ENCODE measurements at regions not wholly inside any gene's neighbourhood (a gene's known extent, or its start where the extent isn't known, plus 50 kb on each side); places are given as distances from the start of the nearest gene placed in this dataset.

DNA sequence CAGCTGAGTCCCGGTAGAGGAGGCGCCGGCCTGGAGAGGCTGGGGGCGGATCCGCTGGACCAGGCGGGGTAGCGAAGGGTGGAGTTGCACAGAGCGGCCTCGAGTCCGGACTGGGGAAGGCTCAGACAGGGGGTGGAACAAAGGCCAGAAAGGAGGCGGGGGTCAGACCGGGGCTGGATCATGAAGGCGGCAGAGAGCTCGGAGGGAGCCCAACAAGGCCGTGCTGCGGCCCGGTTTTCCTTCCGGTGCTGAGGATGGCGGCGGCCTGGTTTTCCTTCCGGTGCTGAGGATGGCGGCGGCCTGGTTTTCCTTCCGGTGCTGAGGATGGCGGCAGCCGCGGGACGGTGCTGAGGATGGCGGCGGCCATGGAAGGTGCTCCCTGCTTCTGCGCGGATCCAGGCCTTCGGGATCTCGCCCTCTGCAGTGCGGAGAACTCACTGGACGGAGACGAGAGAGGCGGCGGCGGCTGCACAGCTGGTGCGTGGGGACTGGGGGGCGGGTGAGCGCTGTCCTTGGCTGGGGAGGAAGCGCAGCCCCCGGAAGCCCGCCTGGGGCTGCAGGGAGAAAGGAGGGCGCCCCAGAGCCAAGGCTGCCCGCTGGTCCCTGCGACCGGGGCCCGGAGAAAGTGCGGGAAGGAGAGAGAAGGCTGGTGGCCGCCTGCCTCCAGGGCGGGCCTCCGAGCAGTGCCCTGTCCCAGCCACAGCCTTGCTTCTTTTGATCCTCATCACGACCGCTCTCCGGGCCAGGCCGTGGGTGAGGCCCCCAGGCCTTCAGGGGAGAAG is 350.4 kb upstream of the B3GAT1 start:
- TF ChIP-seq CTCF (IDR thresholded peaks at IDR 0.05; ENCODE audit: low read length) (no peak), EZH2 (IDR thresholded peaks at IDR 0.05; ENCODE audit: borderline replicate concordance, low read length) (no peak)
- Histone ChIP-seq H3K4me1 (ENCODE audit: insufficient read depth, low read length, severe bottlenecking) (no peaks in the 10 kb centered on the region), H3F3A (ENCODE audit: insufficient read depth, low read length) (no peaks in the 10 kb centered on the region), H3K9me3 (ENCODE audit: low read length) (no peaks in the 10 kb centered on the region), H3K9me2 (ENCODE audit: low read depth, low read length) (no peaks in the 10 kb centered on the region), H4K20me1 (ENCODE audit: insufficient read depth, low read length) (no peaks in the 10 kb centered on the region), H2AFZ (ENCODE audit: low read length) (no peak overlapping the region), H3K4me3 (ENCODE audit: low read depth, low read length, poor library complexity, severe bottlenecking) (no peak overlapping the region), H3K79me2 (ENCODE audit: insufficient read depth, low read length) (no peaks in the 10 kb centered on the region), H3K4me2 (ENCODE audit: low read length) (no peak overlapping the region), H3K27me3 (ENCODE audit: insufficient read depth, low read length) (no peaks in the 10 kb centered on the region), H3K9ac (ENCODE audit: low read length) (no peak overlapping the region), H3K36me3 (ENCODE audit: insufficient read depth, low read length) (no peaks in the 10 kb centered on the region), H3K27ac (ENCODE audit: low read depth, low read length, poor library complexity, severe bottlenecking) (no peak overlapping the region)

- no peaks in the 10 kb centered on the region for H3K79me2 ChIP-seq (ENCODE audit: insufficient read depth, low read length)
- H3K4me3 ChIP-seq (ENCODE audit: low read depth, low read length, poor library complexity, severe bottlenecking), result no peak overlapping the region
- H3K9me2 ChIP-seq (ENCODE audit: low read depth, low read length), result no peaks in the 10 kb centered on the region
- no peak overlapping the region for H2AFZ ChIP-seq (ENCODE audit: low read length)
- no peak for TF ChIP-seq EZH2 (IDR thresholded peaks at IDR 0.05; ENCODE audit: borderline replicate concordance, low read length)
- no peak for TF ChIP-seq CTCF (IDR thresholded peaks at IDR 0.05; ENCODE audit: low read length)
- no peaks in the 10 kb centered on the region for H3F3A ChIP-seq (ENCODE audit: insufficient read depth, low read length)
- H4K20me1 ChIP-seq (ENCODE audit: insufficient read depth, low read length), result no peaks in the 10 kb centered on the region
- H3K9me3 ChIP-seq (ENCODE audit: low read length), result no peaks in the 10 kb centered on the region
- H3K9ac ChIP-seq (ENCODE audit: low read length), result no peak overlapping the region
- no peaks in the 10 kb centered on the region for H3K4me1 ChIP-seq (ENCODE audit: insufficient read depth, low read length, severe bottlenecking)
- no peaks in the 10 kb centered on the region for H3K27me3 ChIP-seq (ENCODE audit: insufficient read depth, low read length)
- no peaks in the 10 kb centered on the region for H3K36me3 ChIP-seq (ENCODE audit: insufficient read depth, low read length)
- no peak overlapping the region for H3K27ac ChIP-seq (ENCODE audit: low read depth, low read length, poor library complexity, severe bottlenecking)
- H3K4me2 ChIP-seq (ENCODE audit: low read length), result no peak overlapping the region
Measured at GRCh38 chr11:134761926-134762247, 349.8 kb upstream of the B3GAT1 start.

- Histone ChIP-seq H4K20me1 (ENCODE audit: insufficient read depth, low read length) (no peaks in the 10 kb centered on the region), H3K9me2 (ENCODE audit: low read depth, low read length) (no peaks in the 10 kb centered on the region), H3F3A (ENCODE audit: insufficient read depth, low read length) (no peaks in the 10 kb centered on the region), H3K4me3 (ENCODE audit: low read depth, low read length, poor library complexity, severe bottlenecking) (no peak overlapping the region), H3K79me2 (ENCODE audit: insufficient read depth, low read length) (no peaks in the 10 kb centered on the region), H3K27me3 (ENCODE audit: insufficient read depth, low read length) (no peaks in the 10 kb centered on the region), H3K9ac (ENCODE audit: low read length) (no peak overlapping the region), H2AFZ (ENCODE audit: low read length) (no peak overlapping the region), H3K4me2 (ENCODE audit: low read length) (no peak overlapping the region), H3K4me1 (ENCODE audit: insufficient read depth, low read length, severe bottlenecking) (no peaks in the 10 kb centered on the region), H3K9me3 (ENCODE audit: low read length) (no peaks in the 10 kb centered on the region), H3K27ac (ENCODE audit: low read depth, low read length, poor library complexity, severe bottlenecking) (no peak overlapping the region), H3K36me3 (ENCODE audit: insufficient read depth, low read length) (no peaks in the 10 kb centered on the region)
- TF ChIP-seq CTCF (IDR thresholded peaks at IDR 0.05; ENCODE audit: low read length) (no peak), EZH2 (IDR thresholded peaks at IDR 0.05; ENCODE audit: borderline replicate concordance, low read length) (no peak)
Measured at GRCh38 chr11:134761386-134761785, 349.3 kb upstream of the B3GAT1 start.

Measured in OCI-LY1 (cell line).